Thyroid gland (tissue), 4 donors: ENCODE measurements at regions not wholly inside any gene's neighbourhood (a gene's known extent, or its start where the extent isn't known, plus 50 kb on each side); places are given as distances from the start of the nearest gene placed in this dataset.

Source experiments
- DNase-seq, 2 donors: peaks; one replicate each; pipeline ENCODE4 v3.0.0-alpha.2; 2019
- H3K27ac ChIP-seq, 3 donors: fragments of 200-600 bp; sonication (generic); 1 replicate in 2 of 3; 2 replicates in 1 of 3; pipeline ENCODE4 v1.5.1; 2016 to 2019; ENCODE audit warnings: mild to moderate bottlenecking in 1 of 3, moderate library complexity in 1 of 3
- H3K27me3 ChIP-seq: fragments of 200-600 bp; sonication (generic); one replicate; pipeline ENCODE4 v1.5.1; 2019
- H3K36me3 ChIP-seq, 2 donors: fragments of 200-600 bp; sonication (generic); one replicate each; pipeline ENCODE4 v1.5.1; 2016 to 2019
- H3K4me1 ChIP-seq, 2 donors: fragments of 200-600 bp; sonication (generic); one replicate each; pipeline ENCODE4 v1.5.1; 2017 to 2019
- H3K4me3 ChIP-seq, 3 donors: fragments of 200-600 bp; sonication (generic); replicated peaks in 1 of 3; 1 replicate in 2 of 3; 2 replicates in 1 of 3; pipeline ENCODE4 v1.5.1; 2016; ENCODE audit warnings: mild to moderate bottlenecking in 1 of 3
- H3K9me3 ChIP-seq: fragments of 200-600 bp; sonication (generic); one replicate; pipeline ENCODE4 v1.5.1; 2017
- CTCF ChIP-seq, 6 experiments: fragments of 200-600 bp in 3 of 6; fragments of 450-650 bp in 3 of 6; sonication (generic) in 3 of 6; IDR thresholded peaks; one replicate each; pipeline ENCODE4 v1.5.1; 2016 to 2019; ENCODE audit warnings: antibody characterized with exemption in 6 of 6, mild to moderate bottlenecking in 2 of 6, inconsistent platforms in 1 of 6, moderate library complexity in 1 of 6
- POLR2A ChIP-seq, 2 donors: fragments of 450-650 bp; IDR thresholded peaks; one replicate each; pipeline ENCODE4 v1.6.1; 2017; ENCODE audit warnings: antibody characterized with exemption in 2 of 2, mild to moderate bottlenecking in 2 of 2, moderate library complexity in 1 of 2
- WGBS, 2 donors: methylation state at CpG; one replicate each; pipeline ENCODE4 v1.1.5; 2017; 5-methylcytosine and 5-hydroxymethylcytosine counted together
- intact Hi-C: fragments of 100-400 bp; cut with DNase I; formaldehyde crosslinking; loops from one replicate; pipeline ENCODE4 v1.15.1; 2023

GRCh38 chr12:107549651-107550480 is 135.7 kb upstream of the PWP1 start:
- no peak for TF ChIP-seq CTCF (IDR thresholded peaks at IDR 0.05)
- TF ChIP-seq POLR2A (IDR thresholded peaks at IDR 0.05) = no peak
- no peak overlapping the region for H3K27ac ChIP-seq
- H3K4me3 ChIP-seq = no peak overlapping the region
- DNase-seq = no peak
- H3K27me3 ChIP-seq = no peaks in the 10 kb centered on the region
- H3K9me3 ChIP-seq = no peaks in the 10 kb centered on the region
- no peaks in the 10 kb centered on the region for H3K4me1 ChIP-seq
- intact Hi-C loops = no loop called here
- no peaks in the 10 kb centered on the region for H3K36me3 ChIP-seq
- WGBS, 2 donors = 91 to 95% methylated on average over 4 of the region's 4 CpGs

GRCh38 chr12:107551434-107551833 is 134.2 kb upstream of the PWP1 start:
- H3K27ac ChIP-seq = no peak overlapping the region
- no peak overlapping the region for H3K4me3 ChIP-seq
- no peaks in the 10 kb centered on the region for H3K27me3 ChIP-seq
- DNase-seq = no peak
- no peaks in the 10 kb centered on the region for H3K4me1 ChIP-seq
- H3K36me3 ChIP-seq = no peaks in the 10 kb centered on the region
- TF ChIP-seq CTCF (IDR thresholded peaks at IDR 0.05) (no peak), POLR2A (IDR thresholded peaks at IDR 0.05) (no peak)
- no peaks in the 10 kb centered on the region for H3K9me3 ChIP-seq
- intact Hi-C loops = no loop called here

GRCh38 chr12:107552263-107552662 is 133.3 kb upstream of the PWP1 start:
- no peak for DNase-seq
- Histone ChIP-seq H3K36me3 (no peaks in the 10 kb centered on the region), H3K27me3 (no peaks in the 10 kb centered on the region), H3K4me1 (no peaks in the 10 kb centered on the region), H3K27ac (no peak overlapping the region), H3K4me3 (no peak overlapping the region), H3K9me3 (no peaks in the 10 kb centered on the region)
- intact Hi-C loops = no loop called here
- no peak for TF ChIP-seq CTCF (IDR thresholded peaks at IDR 0.05)
- TF ChIP-seq POLR2A (IDR thresholded peaks at IDR 0.05) = no peak
- WGBS, 2 donors = 89 to 94% methylated on average over 4 of the region's 4 CpGs

GRCh38 chr12:107553211-107553765 is 132.3 kb upstream of the PWP1 start:
- H3K9me3 ChIP-seq = no peaks in the 10 kb centered on the region
- DNase-seq = no peak
- WGBS, 2 donors = 74 to 91% methylated on average over 4 of the region's 4 CpGs
- intact Hi-C loops = no loop called here
- no peak overlapping the region for H3K27ac ChIP-seq
- H3K36me3 ChIP-seq = no peaks in the 10 kb centered on the region
- H3K27me3 ChIP-seq = no peaks in the 10 kb centered on the region
- no peak overlapping the region for H3K4me3 ChIP-seq
- TF ChIP-seq CTCF (IDR thresholded peaks at IDR 0.05) (no peak), POLR2A (IDR thresholded peaks at IDR 0.05) (no peak)
- peaks cover 5 to 8% of the 10 kb centered on the region in 2 donors for H3K4me1 ChIP-seq

- Histone ChIP-seq H3K4me1 (peaks cover 16 to 21% of the 10 kb centered on the region in 2 donors), H3K27me3 (no peaks in the 10 kb centered on the region), H3K9me3 (no peaks in the 10 kb centered on the region), H3K36me3 (no peaks in the 10 kb centered on the region), H3K27ac (no peak overlapping the region), H3K4me3 (no peak overlapping the region)
- TF ChIP-seq CTCF (IDR thresholded peaks at IDR 0.05) (no peak), POLR2A (IDR thresholded peaks at IDR 0.05) (no peak)
- intact Hi-C loops = no loop called here
- no peak for DNase-seq
- WGBS, 2 donors = 61 to 73% methylated on average over 3 to 4 of the region's 4 CpGs
Measured at GRCh38 chr12:107554941-107555340, 130.7 kb upstream of the PWP1 start.
